ENCODE measurements at regions not wholly inside any gene's neighbourhood (a gene's known extent, or its start where the extent isn't known, plus 50 kb on each side); places are given as distances from the start of the nearest gene placed in this dataset.

GRCh38 chr17:77487677-77488530 is 347.1 kb downstream of the SEC14L1 start:
- no peak for TF ChIP-seq ZFX (IDR thresholded peaks at IDR 0.05)
- H3K27ac ChIP-seq = no peak overlapping the region

- TF ChIP-seq CTCF (conservative IDR thresholded peaks at IDR 0.05) (no peak), ZFX (IDR thresholded peaks at IDR 0.05) (no peak)
Measured at GRCh38 chr17:77488531-77489238, 347.9 kb downstream of the SEC14L1 start.

GRCh38 chr17:77489239-77489892 is 348.6 kb downstream of the SEC14L1 start:
- no peak for TF ChIP-seq CTCF (conservative IDR thresholded peaks at IDR 0.05)
- no peak for TF ChIP-seq ZFX (IDR thresholded peaks at IDR 0.05)
- no peak overlapping the region for H3K27ac ChIP-seq

More at GRCh38 chr17:77488531-77489238, 347.9 kb downstream of the SEC14L1 start:
- H3K27ac ChIP-seq = no peak overlapping the region

GRCh38 chr17:77489893-77490255 is 349.1 kb downstream of the SEC14L1 start:
- TF ChIP-seq ZFX (IDR thresholded peaks at IDR 0.05) (no peak), CTCF (conservative IDR thresholded peaks at IDR 0.05) (no peak)
- no peak overlapping the region for H3K27ac ChIP-seq

- no peak for TF ChIP-seq CTCF (conservative IDR thresholded peaks at IDR 0.05)
- no peak for TF ChIP-seq ZFX (IDR thresholded peaks at IDR 0.05)
- H3K27ac ChIP-seq = no peak overlapping the region
Measured at GRCh38 chr17:77490361-77491183, 349.8 kb downstream of the SEC14L1 start.

- TF ChIP-seq CTCF (conservative IDR thresholded peaks at IDR 0.05) = no peak
- no peak for TF ChIP-seq ZFX (IDR thresholded peaks at IDR 0.05)
- H3K27ac ChIP-seq = no peak overlapping the region
Measured at GRCh38 chr17:77491921-77492445, 351.2 kb downstream of the SEC14L1 start.

Measured in C4-2B (cell line).